ENCODE measurements at regions not wholly inside any gene's neighbourhood (a gene's known extent, or its start where the extent isn't known, plus 50 kb on each side); places are given as distances from the start of the nearest gene placed in this dataset.

GRCh38 chr6:114650891-114651290 lies 308.1 kb upstream of the HS3ST5 start:
- no peak for TF ChIP-seq CTCF (IDR thresholded peaks at IDR 0.05 in 8 of 11, conservative IDR thresholded peaks at IDR 0.05 in 3 of 11)
- TF ChIP-seq POLR2A (IDR thresholded peaks at IDR 0.05): no peak
- TF ChIP-seq POLR2AphosphoS5 (IDR thresholded peaks at IDR 0.05): no peak
